H9 (cell line): ENCODE measurements at regions not wholly inside any gene's neighbourhood (a gene's known extent, or its start where the extent isn't known, plus 50 kb on each side); places are given as distances from the start of the nearest gene placed in this dataset.

Experiments used
- DNase-seq: peaks from one replicate; pipeline ENCODE4 v3.0.0-alpha.2; 2017
- H2AFZ ChIP-seq: one replicate; pipeline ENCODE4 v1.6.1; 2013; ENCODE audit warnings: mild to moderate bottlenecking, low read length, control low read depth, moderate library complexity
- H2AK5ac ChIP-seq: 2 replicates; pipeline ENCODE4 v1.6.1; 2013; ENCODE audit warnings: low read length, control low read depth, mixed read lengths; ENCODE audit not compliant: insufficient read length
- H2BK120ac ChIP-seq: one replicate; pipeline ENCODE4 v1.6.1; 2013; ENCODE audit warnings: low read depth, mild to moderate bottlenecking, low read length, control low read depth, inconsistent platforms; ENCODE audit not compliant: poor library complexity, severe bottlenecking
- H2BK12ac ChIP-seq: 2 replicates; pipeline ENCODE4 v1.6.1; 2013; ENCODE audit warnings: low read length, control low read depth, mixed read lengths, low read depth; ENCODE audit not compliant: insufficient read length
- H2BK15ac ChIP-seq: 2 replicates; pipeline ENCODE4 v1.6.1; 2013; ENCODE audit warnings: low read depth, low read length, control low read depth
- H2BK20ac ChIP-seq: one replicate; pipeline ENCODE4 v1.6.1; 2013; ENCODE audit warnings: low read depth, mild to moderate bottlenecking, low read length, control low read depth, inconsistent platforms; ENCODE audit not compliant: poor library complexity, severe bottlenecking
- H2BK5ac ChIP-seq: 2 replicates; pipeline ENCODE4 v1.6.1; 2013; ENCODE audit warnings: low read length, control low read depth, mixed read lengths; ENCODE audit not compliant: insufficient read length
- H3K14ac ChIP-seq: 2 replicates; pipeline ENCODE4 v1.6.1; 2013; ENCODE audit warnings: low read length, control low read depth; ENCODE audit not compliant: insufficient read depth
- H3K18ac ChIP-seq: 2 replicates; pipeline ENCODE4 v1.6.1; 2013; ENCODE audit warnings: low read depth, mild to moderate bottlenecking, mixed read lengths, low read length, control low read depth; ENCODE audit not compliant: insufficient read length
- H3K23ac ChIP-seq: 2 replicates; pipeline ENCODE4 v1.6.1; 2013; ENCODE audit warnings: low read length, control low read depth, mixed read lengths, low read depth; ENCODE audit not compliant: insufficient read length
- H3K23me2 ChIP-seq: 2 replicates; pipeline ENCODE4 v1.6.1; 2013; ENCODE audit warnings: low read depth, mild to moderate bottlenecking, mixed read lengths, low read length, control low read depth; ENCODE audit not compliant: insufficient read length, poor library complexity, severe bottlenecking
- H3K27ac ChIP-seq: 2 replicates; pipeline ENCODE4 v1.5.1; 2013; ENCODE audit warnings: low read length, control low read depth, mixed read lengths, low read depth; ENCODE audit not compliant: insufficient read length
- H3K27me3 ChIP-seq: 2 replicates; pipeline ENCODE4 v1.6.1; 2013; ENCODE audit warnings: low read length, control low read depth, inconsistent platforms; ENCODE audit not compliant: insufficient read depth
- H3K4ac ChIP-seq: 2 replicates; pipeline ENCODE4 v1.6.1; 2013; ENCODE audit warnings: low read depth, mild to moderate bottlenecking, control low read depth, inconsistent platforms, low read length, moderate library complexity
- H3K4me1 ChIP-seq: 2 replicates; pipeline ENCODE4 v1.6.1; 2013; ENCODE audit warnings: low read length, control low read depth, inconsistent platforms; ENCODE audit not compliant: insufficient read depth
- H3K4me2 ChIP-seq: 2 replicates; pipeline ENCODE4 v1.6.1; 2013; ENCODE audit warnings: low read length, control low read depth, mixed read lengths; ENCODE audit not compliant: insufficient read length, insufficient read depth
- H3K56ac ChIP-seq: 2 replicates; pipeline ENCODE4 v1.6.1; 2013; ENCODE audit warnings: low read depth, mild to moderate bottlenecking, mixed read lengths, low read length, control low read depth; ENCODE audit not compliant: insufficient read length
- H3K79me1 ChIP-seq: 2 replicates; pipeline ENCODE4 v1.6.1; 2013; ENCODE audit warnings: low read depth, mild to moderate bottlenecking, moderate library complexity, low read length, control low read depth, inconsistent platforms; ENCODE audit not compliant: insufficient read depth, poor library complexity, severe bottlenecking
- H3K79me2 ChIP-seq: 2 replicates; pipeline ENCODE4 v1.6.1; 2013; ENCODE audit warnings: low read length, control low read depth, inconsistent platforms; ENCODE audit not compliant: insufficient read depth
- H3K9ac ChIP-seq: 2 replicates; pipeline ENCODE4 v1.6.1; 2013; ENCODE audit warnings: low read length, control low read depth, mixed read lengths; ENCODE audit not compliant: insufficient read length; ENCODE audit errors: extremely low read depth
- H3K9me3 ChIP-seq: one replicate; pipeline ENCODE4 v1.6.1; 2013; ENCODE audit warnings: low read depth, low read length, inconsistent platforms; ENCODE audit not compliant: control insufficient read depth
- H3T11ph ChIP-seq: one replicate; pipeline ENCODE4 v1.6.1; 2013; ENCODE audit warnings: mild to moderate bottlenecking, low read length, control low read depth, inconsistent platforms
- H4K20me1 ChIP-seq: one replicate; pipeline ENCODE4 v1.6.1; 2013; ENCODE audit not compliant: control insufficient read depth, insufficient read length, insufficient read depth
- H4K5ac ChIP-seq: 2 replicates; pipeline ENCODE4 v1.6.1; 2013; ENCODE audit warnings: low read depth, mild to moderate bottlenecking, mixed read lengths, low read length, control low read depth; ENCODE audit not compliant: insufficient read length
- H4K8ac ChIP-seq: replicated peaks from 2 replicates; pipeline ENCODE4 v1.6.1; 2013; ENCODE audit warnings: low read length, control low read depth, mixed read lengths, low read depth; ENCODE audit not compliant: insufficient read length
- H4K91ac ChIP-seq: 2 replicates; pipeline ENCODE4 v1.6.1; 2013; ENCODE audit warnings: low read depth, mild to moderate bottlenecking, moderate library complexity, mixed read lengths, low read length, control low read depth; ENCODE audit not compliant: insufficient read length
- H3K27ac Mint-ChIP-seq, 3 experiments: 2 replicates in 2 of 3; 3 replicates in 1 of 3; pipeline ENCODE4 v1.8.0; 2020 to 2021; ENCODE audit warnings: mixed read lengths in 3 of 3, mild to moderate bottlenecking in 1 of 3, moderate library complexity in 1 of 3
- H3K27me3 Mint-ChIP-seq: 2 replicates; pipeline ENCODE4 v1.8.0; 2021; ENCODE audit warnings: low read depth, mild to moderate bottlenecking, moderate library complexity, mixed read lengths
- H3K36me3 Mint-ChIP-seq, 3 experiments: 2 replicates in 2 of 3; 3 replicates in 1 of 3; pipeline ENCODE4 v1.8.0; 2020 to 2021; ENCODE audit warnings: low read depth in 3 of 3, mixed read lengths in 3 of 3; ENCODE audit not compliant: insufficient read depth in 1 of 3
- H3K4me1 Mint-ChIP-seq, 2 experiments: 2 replicates each; pipeline ENCODE4 v1.8.0; 2020; ENCODE audit warnings: mixed read lengths in 2 of 2
- H3K4me3 Mint-ChIP-seq, 2 experiments: 2 replicates in 1 of 2; 3 replicates in 1 of 2; pipeline ENCODE4 v1.8.0; 2020 to 2021; ENCODE audit warnings: mild to moderate bottlenecking in 2 of 2, mixed read lengths in 2 of 2, moderate library complexity in 1 of 2
- H3K9me3 Mint-ChIP-seq, 2 experiments: 2 replicates in 1 of 2; 3 replicates in 1 of 2; pipeline ENCODE4 v1.8.0; 2020; ENCODE audit warnings: mild to moderate bottlenecking in 2 of 2, mixed read lengths in 2 of 2, moderate library complexity in 1 of 2
- TF ChIP-seq, protein P1 (sequence below): fragments of 200-600 bp; sonication (generic); conservative IDR thresholded peaks from 3 replicates; pipeline ENCODE4 v1.8.0; 2021; ENCODE audit warnings: antibody characterized with exemption, mild to moderate bottlenecking

DNA sequence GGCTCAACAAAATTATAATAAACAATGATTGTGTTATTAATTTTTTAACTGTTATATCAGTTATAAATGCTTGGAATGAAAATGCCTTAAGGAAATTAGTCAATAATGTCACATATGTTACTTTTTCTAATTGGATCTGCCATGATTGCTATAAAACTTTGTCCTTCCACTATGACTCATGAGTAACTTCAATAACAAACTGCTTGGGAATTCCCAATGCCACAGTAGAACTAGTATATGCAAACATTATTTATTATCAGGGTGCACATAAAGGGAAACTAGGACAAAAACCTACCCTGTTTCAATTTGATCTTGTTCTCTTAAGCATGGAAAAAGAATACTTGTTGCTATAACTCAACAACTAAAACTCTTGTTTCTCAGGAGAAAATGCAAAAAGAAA, 59.1 kb upstream of the PDC start:
- no peaks in the 10 kb centered on the region for H3K79me1 ChIP-seq
- no peak overlapping the region for H2BK15ac ChIP-seq
- peaks cover 4% of the 10 kb centered on the region for H3K9me3 ChIP-seq
- H2BK5ac ChIP-seq, result no peak overlapping the region
- H2BK120ac ChIP-seq, result no peak overlapping the region
- Mint-ChIP-seq H3K9me3 (peaks cover 18 to 19% of the 10 kb centered on the region in 2 experiments), H3K4me3 (no peak overlapping the region), H3K27ac (no peak overlapping the region), H3K27me3 (no peaks in the 10 kb centered on the region; the same call in 1 of the 2 replicates), H3K36me3 (peaks cover 10 to 18% (median 12%) of the 10 kb centered on the region in 3 experiments), H3K4me1 (no peaks in the 10 kb centered on the region)
- no peak overlapping the region for H4K91ac ChIP-seq
- TF ChIP-seq, protein P1, sequence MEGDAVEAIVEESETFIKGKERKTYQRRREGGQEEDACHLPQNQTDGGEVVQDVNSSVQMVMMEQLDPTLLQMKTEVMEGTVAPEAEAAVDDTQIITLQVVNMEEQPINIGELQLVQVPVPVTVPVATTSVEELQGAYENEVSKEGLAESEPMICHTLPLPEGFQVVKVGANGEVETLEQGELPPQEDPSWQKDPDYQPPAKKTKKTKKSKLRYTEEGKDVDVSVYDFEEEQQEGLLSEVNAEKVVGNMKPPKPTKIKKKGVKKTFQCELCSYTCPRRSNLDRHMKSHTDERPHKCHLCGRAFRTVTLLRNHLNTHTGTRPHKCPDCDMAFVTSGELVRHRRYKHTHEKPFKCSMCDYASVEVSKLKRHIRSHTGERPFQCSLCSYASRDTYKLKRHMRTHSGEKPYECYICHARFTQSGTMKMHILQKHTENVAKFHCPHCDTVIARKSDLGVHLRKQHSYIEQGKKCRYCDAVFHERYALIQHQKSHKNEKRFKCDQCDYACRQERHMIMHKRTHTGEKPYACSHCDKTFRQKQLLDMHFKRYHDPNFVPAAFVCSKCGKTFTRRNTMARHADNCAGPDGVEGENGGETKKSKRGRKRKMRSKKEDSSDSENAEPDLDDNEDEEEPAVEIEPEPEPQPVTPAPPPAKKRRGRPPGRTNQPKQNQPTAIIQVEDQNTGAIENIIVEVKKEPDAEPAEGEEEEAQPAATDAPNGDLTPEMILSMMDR, result no peak
- H3K27ac ChIP-seq, result no peak overlapping the region
- no peak overlapping the region for H3K18ac ChIP-seq
- no peak overlapping the region for H3K14ac ChIP-seq
- H3K56ac ChIP-seq, result no peak overlapping the region
- H4K8ac ChIP-seq, result no peak overlapping the region
- H4K5ac ChIP-seq, result no peak overlapping the region
- H2AK5ac ChIP-seq, result no peak overlapping the region
- H3K9ac ChIP-seq, result no peak overlapping the region
- H2BK12ac ChIP-seq, result no peak overlapping the region
- H3T11ph ChIP-seq, result no peak overlapping the region
- H3K4me2 ChIP-seq, result no peak overlapping the region
- no peaks in the 10 kb centered on the region for H3K79me2 ChIP-seq
- no peak overlapping the region for H2AFZ ChIP-seq
- H3K4ac ChIP-seq, result no peak overlapping the region
- no peaks in the 10 kb centered on the region for H3K4me1 ChIP-seq
- no peak overlapping the region for H2BK20ac ChIP-seq
- H3K27me3 ChIP-seq, result no peaks in the 10 kb centered on the region
- no peaks in the 10 kb centered on the region for H3K23me2 ChIP-seq
- no peak overlapping the region for H3K23ac ChIP-seq
- no peak for DNase-seq
- H4K20me1 ChIP-seq, result no peaks in the 10 kb centered on the region
